Heart right ventricle (tissue), 16 donors: ENCODE measurements at regions not wholly inside any gene's neighbourhood (a gene's known extent, or its start where the extent isn't known, plus 50 kb on each side); places are given as distances from the start of the nearest gene placed in this dataset.
A peak's percentile ranks its signal among the peaks of the same experiment; 100 is the strongest.

Experiments used
- ATAC-seq, 8 donors: fragments of 200-7000 bp; cut with Tn5 transposase; one replicate each; pipeline ENCODE4 v1.9.1; 2020; ENCODE audit warnings: mild to moderate bottlenecking in 8 of 8, moderate library complexity in 8 of 8, moderate number of reproducible peaks in 1 of 8
- DNase-seq, 2 donors: peaks; one replicate each; pipeline ENCODE4 v3.0.0-alpha.2; 2020
- H3K27ac ChIP-seq, 10 donors: fragments of 200-600 bp; sonication (generic) in 2 of 10; one replicate each; pipeline versions ENCODE4 v1.5.0 to v1.8.0; 2020 to 2022; ENCODE audit warnings: mild to moderate bottlenecking in 3 of 10
- H3K27me3 ChIP-seq, 7 donors: fragments of 200-600 bp; one replicate each; pipeline ENCODE4 v1.8.0; 2021 to 2022; ENCODE audit warnings: mild to moderate bottlenecking in 2 of 7
- H3K36me3 ChIP-seq, 9 donors: fragments of 200-600 bp; sonication (generic) in 1 of 9; one replicate each; pipeline versions ENCODE4 v1.5.0 to v1.8.0; 2020 to 2022; ENCODE audit warnings: mild to moderate bottlenecking in 2 of 9
- H3K4me1 ChIP-seq, 9 donors: fragments of 200-600 bp; sonication (generic) in 1 of 9; one replicate each; pipeline versions ENCODE4 v1.5.0 to v1.8.0; 2020 to 2022; ENCODE audit warnings: mild to moderate bottlenecking in 4 of 9
- H3K4me3 ChIP-seq, 10 donors: fragments of 200-600 bp; sonication (generic) in 2 of 10; one replicate each; pipeline versions ENCODE4 v1.5.0 to v1.8.0; 2020 to 2022; ENCODE audit warnings: mild to moderate bottlenecking in 7 of 10, moderate library complexity in 2 of 10
- H3K9me3 ChIP-seq, 11 donors: fragments of 200-600 bp in 10 of 11; sonication (generic) in 2 of 11; one replicate each; pipeline versions ENCODE4 v1.5.0 to v1.8.0; 2013 to 2022; ENCODE audit warnings: mild to moderate bottlenecking in 2 of 11, control low read depth in 1 of 11, moderate library complexity in 1 of 11
- WGBS, 2 donors: extraction: QIAGEN DNeasy Blood & Tissue Kit; methylation state at CpG; one replicate each; pipeline ENCODE4 v1.1.7; 2013; ENCODE audit warnings: inconsistent platforms in 1 of 2; 5-methylcytosine and 5-hydroxymethylcytosine counted together
- intact Hi-C, 10 donors: fragments of 100-400 bp; cut with DNase I; formaldehyde crosslinking; loops; one replicate each; pipeline versions ENCODE4 v1.11.1 to v1.14.2; 2022
- TF ChIP-seq, protein P1 (sequence below), 9 donors: fragments of 200-600 bp; sonication (generic) in 2 of 9; IDR thresholded peaks; one replicate each; pipeline versions ENCODE4 v1.5.0 to v1.8.0; 2021 to 2022; ENCODE audit warnings: antibody characterized with exemption in 9 of 9, mild to moderate bottlenecking in 5 of 9, moderate library complexity in 1 of 9
- donor health status: Arrhythmogenic right ventricular cardiomyopathy.
- donor health status: ischemic (EF 13 %, LVEDD 7.1; RV severe dilation, severe dysfunction).
- donor health status: healthy with polysubstance abuse.
- donor health status: DM: no; HTN: yes; CAD: no.
- donor health status: DM: no; HTN: no; CAD: no.
- donor health status: ischemic (EF 25% LVEDD 6.9; RV normal size, moderate dysfunction).
- donor health status: ischemic (EF 25% LVEDD 5.7; RV mildly dilated, moderate dysfunction).
- donor health status: healthy.
- donor health status: DM: yes; HTN: yes; CAD: no.
- donor health status: Ischemic cardiomyopathy.
- donor health status: ischemic (EF 35%, LVEDD 5.7; RV mildly dilated, moderate dysfunction).
- donor health status: nonischemic (EF 11% LVEDD 7.7; RV severe dilation, severe dysfunction).
- donor health status: DM: yes; HTN: yes; CAD: no.
- donor health status: PGD.
- donor health status: ischemic (EF 29% LVEDD 5.4; RV normal size, mild dysfunction).
- donor health status: nonischemic (EF 23%, LVEDD 6.1; RV moderate dilation, normal function).

DNA sequence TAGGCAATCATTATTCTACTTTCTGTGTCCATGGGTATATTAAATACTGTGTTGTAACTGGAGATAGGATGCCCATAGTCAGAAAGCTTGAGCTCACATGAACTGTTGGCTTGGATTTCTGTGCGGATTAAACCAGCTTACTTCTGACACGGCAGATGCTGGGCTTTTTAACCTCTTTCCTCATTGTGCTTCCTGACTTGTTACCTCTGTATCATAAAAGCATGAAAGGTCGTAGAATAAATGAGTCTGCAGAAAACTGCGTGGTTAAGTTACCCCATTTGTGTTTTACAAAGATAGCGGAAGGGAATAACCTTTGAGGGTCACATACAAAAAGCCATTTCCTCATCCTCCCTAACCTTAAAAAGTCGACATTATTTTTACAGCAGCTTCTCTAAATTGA, 199.5 kb upstream of the DMRT1 start:
- intact Hi-C loops: no loop called here
- 48 to 50% methylated on average over 6 of the region's 6 CpGs for WGBS, 2 donors
- ATAC-seq (no peak), DNase-seq (no peak)
- H3K4me1 ChIP-seq: peaks cover 0 to 36% (median 15%) of the 10 kb centered on the region in 9 donors
- no peaks in the 10 kb centered on the region for H3K27me3 ChIP-seq
- H3K27ac ChIP-seq: peak overlapping the region in 9 of 10 donors; percentile 0 to 78 (median 51)
- H3K36me3 ChIP-seq: no peaks in the 10 kb centered on the region
- H3K9me3 ChIP-seq: no peaks in the 10 kb centered on the region
- no peak overlapping the region for H3K4me3 ChIP-seq
- TF ChIP-seq, protein P1, sequence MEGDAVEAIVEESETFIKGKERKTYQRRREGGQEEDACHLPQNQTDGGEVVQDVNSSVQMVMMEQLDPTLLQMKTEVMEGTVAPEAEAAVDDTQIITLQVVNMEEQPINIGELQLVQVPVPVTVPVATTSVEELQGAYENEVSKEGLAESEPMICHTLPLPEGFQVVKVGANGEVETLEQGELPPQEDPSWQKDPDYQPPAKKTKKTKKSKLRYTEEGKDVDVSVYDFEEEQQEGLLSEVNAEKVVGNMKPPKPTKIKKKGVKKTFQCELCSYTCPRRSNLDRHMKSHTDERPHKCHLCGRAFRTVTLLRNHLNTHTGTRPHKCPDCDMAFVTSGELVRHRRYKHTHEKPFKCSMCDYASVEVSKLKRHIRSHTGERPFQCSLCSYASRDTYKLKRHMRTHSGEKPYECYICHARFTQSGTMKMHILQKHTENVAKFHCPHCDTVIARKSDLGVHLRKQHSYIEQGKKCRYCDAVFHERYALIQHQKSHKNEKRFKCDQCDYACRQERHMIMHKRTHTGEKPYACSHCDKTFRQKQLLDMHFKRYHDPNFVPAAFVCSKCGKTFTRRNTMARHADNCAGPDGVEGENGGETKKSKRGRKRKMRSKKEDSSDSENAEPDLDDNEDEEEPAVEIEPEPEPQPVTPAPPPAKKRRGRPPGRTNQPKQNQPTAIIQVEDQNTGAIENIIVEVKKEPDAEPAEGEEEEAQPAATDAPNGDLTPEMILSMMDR (IDR thresholded peaks at IDR 0.05): no peak

DNA sequence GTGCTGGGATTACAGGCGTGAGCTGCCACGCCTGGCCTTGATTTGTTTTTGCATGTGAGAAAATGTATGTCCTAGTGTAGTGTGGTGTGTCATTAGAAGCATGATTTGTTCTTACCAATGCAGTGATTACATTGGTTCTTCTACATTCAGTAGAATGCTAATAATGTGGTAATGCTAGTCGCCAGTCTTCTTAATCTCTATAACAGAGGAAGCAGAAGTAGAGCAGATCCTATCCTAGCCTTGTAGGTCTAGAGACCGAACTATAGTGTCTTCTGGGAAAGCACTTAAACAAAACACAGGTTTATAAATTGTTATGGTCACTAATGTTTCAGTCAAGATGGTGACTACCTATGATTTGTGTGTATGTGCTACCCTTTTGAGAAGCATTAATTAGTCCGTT, 197.5 kb upstream of the DMRT1 start:
- 94 to 95% methylated on average over 5 of the region's 5 CpGs for WGBS, 2 donors
- H3K4me1 ChIP-seq: peaks cover 0 to 47% (median 25%) of the 10 kb centered on the region in 9 donors

DNA sequence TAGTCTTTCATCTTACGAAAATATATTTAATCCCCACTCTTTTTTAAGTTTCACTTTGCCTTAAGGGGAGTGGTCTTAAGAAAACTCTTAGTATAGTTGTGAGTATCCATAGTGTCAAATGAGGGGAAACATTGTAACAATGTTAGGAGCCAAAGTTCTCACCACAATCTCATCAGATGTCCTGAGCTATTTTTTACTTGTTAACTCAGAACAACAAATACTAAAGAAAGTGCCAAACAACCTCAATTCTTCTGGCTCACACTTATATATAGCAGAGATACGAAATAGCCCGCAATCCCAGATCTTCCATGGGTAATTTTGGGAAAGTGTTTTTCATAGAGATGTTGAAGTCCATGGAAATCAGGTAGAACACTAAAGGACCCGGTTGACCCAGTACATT, 194.0 kb upstream of the DMRT1 start:
- 57 to 63% methylated on average over 4 of the region's 4 CpGs for WGBS, 2 donors
- no peak overlapping the region for H3K4me3 ChIP-seq
- TF ChIP-seq, protein P1 (IDR thresholded peaks at IDR 0.05): no peak
- ATAC-seq (peak in 2 of 8 donors; percentile 10 to 57), DNase-seq (no peak)
- H3K27me3 ChIP-seq: no peaks in the 10 kb centered on the region
- H3K27ac ChIP-seq: peak overlapping the region in 9 of 10 donors; percentile 19 to 90 (median 51)
- intact Hi-C loops: no loop called here
- no peaks in the 10 kb centered on the region for H3K36me3 ChIP-seq
- peaks cover 0 to 62% (median 39%) of the 10 kb centered on the region in 9 donors for H3K4me1 ChIP-seq
- no peaks in the 10 kb centered on the region for H3K9me3 ChIP-seq

More for the DNA sequence above, 197.5 kb upstream of the DMRT1 start:
- Histone ChIP-seq H3K27ac (peak overlapping the region in 7 of 10 donors; percentile 0 to 78 (median 25)), H3K4me3 (no peak overlapping the region), H3K9me3 (no peaks in the 10 kb centered on the region), H3K36me3 (no peaks in the 10 kb centered on the region), H3K27me3 (no peaks in the 10 kb centered on the region)
- intact Hi-C loops: no loop called here
- ATAC-seq (no peak), DNase-seq (no peak)
- TF ChIP-seq, protein P1 (IDR thresholded peaks at IDR 0.05): no peak

DNA sequence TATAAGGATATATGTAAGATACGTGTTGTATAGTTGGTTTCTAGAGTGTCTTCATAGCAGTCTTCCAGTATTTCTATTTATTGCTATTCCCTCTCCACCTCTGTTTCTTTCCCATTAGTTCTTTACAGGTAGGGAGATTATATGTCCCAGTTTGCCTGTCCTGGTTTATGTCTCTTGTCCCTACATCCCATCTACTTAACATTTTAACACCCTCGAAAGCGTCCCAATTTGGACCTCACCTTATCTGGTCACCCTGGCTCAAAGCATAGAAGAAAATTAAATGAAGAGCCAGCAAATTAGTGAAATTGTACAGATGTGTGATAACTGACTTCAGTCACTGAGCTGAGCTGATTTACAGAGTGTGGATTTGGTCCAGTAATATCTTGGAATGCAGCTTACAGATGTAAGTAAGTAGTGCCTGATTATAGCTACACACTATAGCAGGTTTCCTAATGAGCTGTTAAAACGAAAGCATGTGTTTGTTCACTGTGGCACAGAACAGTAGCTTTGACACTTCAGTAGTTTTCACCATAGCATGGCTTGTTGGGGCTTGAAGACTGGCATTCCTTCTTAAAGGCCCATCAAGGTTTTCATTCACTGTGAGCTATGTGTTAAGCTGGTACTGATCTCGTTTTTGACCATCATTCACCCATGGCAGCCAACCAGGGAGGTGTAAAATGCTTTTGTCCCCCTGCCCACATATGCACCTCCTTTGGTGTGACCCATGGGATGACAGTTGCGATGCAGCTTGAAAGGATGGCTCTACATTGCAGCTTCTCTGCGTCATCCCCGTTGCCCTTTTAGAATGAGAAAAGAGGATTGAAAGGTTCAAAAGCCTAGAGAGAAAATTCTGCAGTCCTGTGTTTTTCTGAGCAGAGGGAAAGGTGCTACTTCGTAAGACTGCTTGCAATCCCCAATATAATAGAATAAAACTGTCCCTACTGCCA, 192.1 kb upstream of the DMRT1 start:
- H3K27ac ChIP-seq: peak overlapping the region in 9 of 10 donors; percentile 2 to 90 (median 51)
- no peak for DNase-seq
- WGBS, 2 donors: 47 to 62% methylated on average over 9 of the region's 9 CpGs
- H3K36me3 ChIP-seq: no peaks in the 10 kb centered on the region
- intact Hi-C loops: loop anchor here in 2 of 10 donors (2.0 to 10.0 kb wide), 2 partner anchors 19 to 55 kb away; no protein-coding TSS in a partner anchor
- peak overlapping the region in 2 of 10 donors; percentile 6 to 9 for H3K4me3 ChIP-seq
- H3K4me1 ChIP-seq: peaks cover 0 to 68% (median 51%) of the 10 kb centered on the region in 9 donors
- no peaks in the 10 kb centered on the region for H3K9me3 ChIP-seq
- no peaks in the 10 kb centered on the region for H3K27me3 ChIP-seq
- peak in 5 of 8 donors; percentile 19 to 60 (median 40) for ATAC-seq
- TF ChIP-seq, protein P1 (IDR thresholded peaks at IDR 0.05): no peak
